ENCODE measurements at regions not wholly inside any gene's neighbourhood (a gene's known extent, or its start where the extent isn't known, plus 50 kb on each side); places are given as distances from the start of the nearest gene placed in this dataset. TPM values are rescaled to one million over a fixed set of nuclear protein-coding genes. Genes with fewer than 3 reads are reported as not detected.

DNA sequence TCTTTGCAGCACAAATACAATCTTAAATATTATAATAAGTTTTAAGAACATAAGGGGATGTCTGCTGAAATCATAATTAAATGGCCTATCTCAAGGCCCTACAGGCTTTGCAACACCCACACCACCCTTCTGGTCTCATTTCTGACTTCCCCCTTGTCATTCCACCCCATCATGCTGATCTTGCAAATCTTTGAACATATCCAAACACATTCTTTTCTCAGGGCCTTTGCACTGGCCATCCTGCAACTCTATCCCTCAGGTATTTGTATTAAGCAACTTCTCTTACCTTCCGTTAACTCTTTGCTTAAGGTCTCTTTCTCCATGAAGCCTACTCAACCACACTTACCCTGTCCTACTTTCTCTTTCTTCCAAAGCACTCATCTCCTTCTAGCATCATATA is 51.8 kb upstream of the CCDC150 start:
- Histone ChIP-seq H3K4me1 (ENCODE audit: insufficient read depth) (no peaks in the 10 kb centered on the region), H3K36me3 (replicated peaks; ENCODE audit: insufficient read depth, low read depth) (no peaks in the 10 kb centered on the region), H3K79me2 (peaks cover 2% of the 10 kb centered on the region), H3K9me3 (ENCODE audit: low read depth) (no peaks in the 10 kb centered on the region), H3K27me3 (peaks cover 12% of the 10 kb centered on the region), H3K27ac (no peak overlapping the region), H3K9me2 (replicated peaks; ENCODE audit: insufficient read depth) (no peaks in the 10 kb centered on the region), H2AFZ (no peak overlapping the region), H4K20me1 (ENCODE audit: insufficient read depth, poor library complexity, severe bottlenecking) (no peaks in the 10 kb centered on the region), H3K4me3 (no peak overlapping the region), H3K4me2 (no peak overlapping the region)
- TF ChIP-seq EZH2 (IDR thresholded peaks at IDR 0.05; ENCODE audit: borderline replicate concordance) (no peak), EZH2phosphoT487 (IDR thresholded peaks at IDR 0.05; ENCODE audit: low read depth, severe bottlenecking, unreplicated experiment) (no peak), CTCF (IDR thresholded peaks at IDR 0.05; ENCODE audit: poor library complexity) (no peak)
- no peak for DNase-seq (ENCODE audit: low spot score)
- 7% methylated on average over 1 of the region's 1 CpG for WGBS (ENCODE audit: low lambda C conversion rate, missing lambda C conversion rate)

- Histone ChIP-seq H3K4me2 (no peak overlapping the region), H2AFZ (no peak overlapping the region), H3K27me3 (peaks cover 18% of the 10 kb centered on the region), H3K79me2 (peaks cover 2% of the 10 kb centered on the region), H3K9me2 (replicated peaks; ENCODE audit: insufficient read depth) (no peaks in the 10 kb centered on the region), H3K4me1 (ENCODE audit: insufficient read depth) (no peaks in the 10 kb centered on the region), H3K4me3 (no peak overlapping the region), H4K20me1 (ENCODE audit: insufficient read depth, poor library complexity, severe bottlenecking) (no peaks in the 10 kb centered on the region), H3K27ac (no peak overlapping the region), H3K9me3 (ENCODE audit: low read depth) (no peaks in the 10 kb centered on the region), H3K36me3 (replicated peaks; ENCODE audit: insufficient read depth, low read depth) (no peaks in the 10 kb centered on the region)
- TF ChIP-seq EZH2 (IDR thresholded peaks at IDR 0.05; ENCODE audit: borderline replicate concordance) (no peak), CTCF (IDR thresholded peaks at IDR 0.05; ENCODE audit: poor library complexity) (no peak)
- WGBS (ENCODE audit: low lambda C conversion rate, missing lambda C conversion rate) = 80% methylated on average over 1 of the region's 1 CpG
- DNase-seq (ENCODE audit: low spot score) = no peak
Observed at GRCh38 chr2:196589419-196589818, 50.1 kb upstream of the CCDC150 start.

Small RNA genes lying in the stretch of these regions (small RNA-seq; reads per million reads assigned to genes)
- gene RN7SL820P = not detected

All from hepatocyte (in vitro differentiated cells).